Choroid plexus epithelial cell (primary cell): ENCODE measurements at regions not wholly inside any gene's neighbourhood (a gene's known extent, or its start where the extent isn't known, plus 50 kb on each side); places are given as distances from the start of the nearest gene placed in this dataset.

Experiments
- DNase-seq: peaks from one replicate; pipeline ENCODE4 v3.0.0-alpha.2; 2010; ENCODE audit warnings: low read depth
- H3K4me3 ChIP-seq: 2 replicates; pipeline ENCODE4 v1.5.1; 2011; ENCODE audit warnings: low read depth, mild to moderate bottlenecking, control low read depth, low read length, moderate library complexity
- CTCF ChIP-seq: conservative IDR thresholded peaks from 2 replicates; pipeline ENCODE4 v1.5.1; 2011; ENCODE audit warnings: low read depth, mild to moderate bottlenecking, control low read depth, inconsistent platforms, low read length, moderate library complexity

- no peak for DNase-seq
- no peak for TF ChIP-seq CTCF
- no peak overlapping the region for H3K4me3 ChIP-seq
Observed at GRCh38 chr13:105660561-105660960, 874.9 kb downstream of the EFNB2 start.

GRCh38 chr13:105658431-105658830 is 877.0 kb downstream of the EFNB2 start:
- no peak overlapping the region for H3K4me3 ChIP-seq
- TF ChIP-seq CTCF: no peak
- DNase-seq: no peak

GRCh38 chr13:105655046-105655445 is 880.4 kb downstream of the EFNB2 start:
- DNase-seq: peak; percentile 93
- H3K4me3 ChIP-seq: no peak overlapping the region
- no peak for TF ChIP-seq CTCF

- no peak overlapping the region for H3K4me3 ChIP-seq
- no peak for TF ChIP-seq CTCF
- no peak for DNase-seq
Observed at GRCh38 chr13:105643966-105644365, 891.5 kb downstream of the EFNB2 start.

- DNase-seq: peak; percentile 17
- no peak for TF ChIP-seq CTCF
- H3K4me3 ChIP-seq: no peak overlapping the region
Observed at GRCh38 chr13:105642511-105642958, 892.9 kb downstream of the EFNB2 start.

GRCh38 chr13:105641121-105641520 is 894.3 kb downstream of the EFNB2 start:
- no peak overlapping the region for H3K4me3 ChIP-seq
- DNase-seq: no peak
- no peak for TF ChIP-seq CTCF

- TF ChIP-seq CTCF: no peak
- peak; percentile 24 for DNase-seq
- H3K4me3 ChIP-seq: no peak overlapping the region
Observed at GRCh38 chr13:105638426-105638825, 897.0 kb downstream of the EFNB2 start.
